Astrocyte (in vitro differentiated cells and primary cell): ENCODE measurements at regions not wholly inside any gene's neighbourhood (a gene's known extent, or its start where the extent isn't known, plus 50 kb on each side); places are given as distances from the start of the nearest gene placed in this dataset.

Experiments used
- CTCF ChIP-seq: IDR thresholded peaks from 2 replicates; pipeline ENCODE4 v1.5.1; 2011; ENCODE audit warnings: low read depth, mild to moderate bottlenecking, inconsistent platforms, low read length, moderate library complexity; ENCODE audit not compliant: insufficient read depth
- EZH2 ChIP-seq: IDR thresholded peaks from 2 replicates; pipeline ENCODE4 v1.6.1; 2012; ENCODE audit warnings: mild to moderate bottlenecking, low read length, inconsistent platforms; ENCODE audit not compliant: insufficient read depth

GRCh38 chr5:53827211-53827651 lies 266.8 kb downstream of the NDUFS4 start:
- TF ChIP-seq CTCF (no peak), EZH2 (no peak)
